ENCODE measurements at regions not wholly inside any gene's neighbourhood (a gene's known extent, or its start where the extent isn't known, plus 50 kb on each side); places are given as distances from the start of the nearest gene placed in this dataset.

DNA sequence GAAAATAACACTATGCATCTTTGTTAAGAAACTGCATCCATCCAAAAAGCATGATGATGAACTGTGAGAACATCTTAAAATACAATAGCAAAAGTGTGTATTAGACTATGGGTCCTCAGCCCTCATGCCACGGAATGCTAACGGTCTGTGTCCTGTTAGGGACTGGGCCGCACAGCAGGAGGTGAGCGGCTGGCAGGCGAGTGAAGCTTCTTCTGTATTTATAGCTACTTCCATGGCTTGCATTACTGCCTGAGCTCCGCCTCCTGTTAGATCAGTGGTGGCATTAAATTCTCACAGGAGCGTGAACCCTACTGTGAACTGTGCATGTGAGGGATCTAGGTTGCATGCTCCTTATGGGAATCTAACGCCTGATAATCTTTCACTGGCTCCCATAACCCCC lies 129.8 kb downstream of the NXNL2 start:
- H3K9ac ChIP-seq (replicated peaks; ENCODE audit: extremely low read depth, insufficient read depth, low read length) = no peak overlapping the region
- H3K27me3 ChIP-seq (ENCODE audit: control insufficient read depth in 2 of 2, insufficient read depth in 2 of 2, low read length in 2 of 2) = no peaks in the 10 kb centered on the region
- no peak overlapping the region for H3K4me2 ChIP-seq (ENCODE audit: insufficient read depth, low read length)
- no peaks in the 10 kb centered on the region for H3K4me1 ChIP-seq (ENCODE audit: control insufficient read depth, extremely low read depth, insufficient read depth, low read length)
- no peaks in the 10 kb centered on the region for H3K9me3 ChIP-seq (replicated peaks; ENCODE audit: control insufficient read depth, insufficient read depth, low read length)
- dilution Hi-C loops (cut with MboI; ENCODE audit: extremely low pct_ligation_motif_present, low sequenced_read_pairs) = no loop called here
- TF ChIP-seq POLR2A (IDR thresholded peaks at IDR 0.05; ENCODE audit: low read depth, low read length) (no peak), JUN (IDR thresholded peaks at IDR 0.05; ENCODE audit: borderline replicate concordance, insufficient read depth, insufficient read length, low read depth) (no peak), FOS (IDR thresholded peaks at IDR 0.05; ENCODE audit: borderline replicate concordance, insufficient read depth, low read length) (no peak), EZH2 (IDR thresholded peaks at IDR 0.05; ENCODE audit: borderline replicate concordance, low read depth, low read length, severe bottlenecking) (no peak)
- TF ChIP-seq, protein P1, sequence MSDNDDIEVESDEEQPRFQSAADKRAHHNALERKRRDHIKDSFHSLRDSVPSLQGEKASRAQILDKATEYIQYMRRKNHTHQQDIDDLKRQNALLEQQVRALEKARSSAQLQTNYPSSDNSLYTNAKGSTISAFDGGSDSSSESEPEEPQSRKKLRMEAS (IDR thresholded peaks at IDR 0.05; ENCODE audit: insufficient read depth, insufficient read length) = no peak
- H3K27ac ChIP-seq (ENCODE audit: insufficient read depth, low read depth, low read length) = no peak overlapping the region
- FAIRE-seq (no peak), DNase-seq (ENCODE audit: low read depth, low spot score) (no peak)
- POLR2A ChIA-PET = no interaction called here
- H4K20me1 ChIP-seq (replicated peaks; ENCODE audit: control insufficient read depth, extremely low read depth, insufficient read depth, low read length) = no peaks in the 10 kb centered on the region
- H2AFZ ChIP-seq (ENCODE audit: low read depth, low read length) = no peak overlapping the region
- intact Hi-C loops (cut with micrococcal nuclease) = loop anchor here (5.0 to 10.0 kb wide), 2 partner anchors 240 to 613 kb away; no protein-coding TSS in a partner anchor
- BruUV-seq (replicated peaks) = no TSS peak
- H3K79me2 ChIP-seq (ENCODE audit: control insufficient read depth, insufficient read depth, low read length) = no peaks in the 10 kb centered on the region
- no peaks in the 10 kb centered on the region for H3K36me3 ChIP-seq (ENCODE audit: control insufficient read depth in 2 of 2, extremely low read depth in 1 of 2, insufficient read depth in 2 of 2, low read length in 2 of 2)
- H3K4me3 ChIP-seq (replicated peaks in 1 of 3; ENCODE audit: insufficient read depth in 1 of 3, low read depth in 1 of 3, low read length in 3 of 3) = no peak overlapping the region
- CTCF ChIA-PET = interaction anchor here (1.9 kb wide), 1 partner anchor 336 kb away, joined by 6 read pairs; no protein-coding TSS in a partner anchor
- H3K9me1 ChIP-seq (replicated peaks; ENCODE audit: control insufficient read depth, extremely low read depth, insufficient read depth, low read length) = no peaks in the 10 kb centered on the region

DNA sequence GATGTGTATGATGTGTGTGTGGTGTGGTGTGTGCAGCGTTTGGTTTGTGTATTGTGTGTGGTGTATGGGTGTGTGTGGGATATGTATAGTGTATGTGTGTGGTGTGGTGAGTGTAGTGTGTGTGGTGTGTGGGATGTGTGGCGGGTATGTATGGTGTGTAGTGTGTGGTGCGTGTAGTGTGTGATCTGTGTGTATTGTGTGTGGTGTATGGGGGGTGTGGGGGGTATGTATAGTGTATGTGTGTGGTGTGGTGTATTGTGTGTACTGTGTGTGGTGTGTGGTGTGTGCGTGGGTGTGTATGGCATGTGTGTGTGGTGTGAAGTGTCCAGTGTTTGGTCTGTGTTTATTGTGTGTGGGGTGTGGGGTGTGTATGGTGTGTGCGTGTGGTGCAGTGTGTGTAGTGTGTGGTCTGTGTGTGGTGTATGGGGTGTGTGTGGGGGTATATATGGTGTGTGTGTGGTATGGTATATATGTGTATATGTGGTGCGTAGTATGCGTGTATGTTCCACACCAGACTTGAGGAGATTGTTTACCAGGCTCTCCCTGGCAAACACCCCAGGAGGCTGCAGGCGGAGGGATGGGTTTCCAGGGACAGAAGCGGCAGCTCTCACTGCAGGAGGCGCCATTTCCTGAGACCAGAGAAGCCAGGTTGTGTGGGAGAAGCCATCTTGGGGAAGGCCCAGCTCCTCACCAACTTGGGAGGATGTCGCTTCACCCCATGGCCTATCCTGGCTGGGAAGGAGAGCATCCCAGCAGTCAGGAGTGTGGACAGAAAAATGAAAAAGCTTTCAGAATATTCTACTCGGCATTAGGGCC lies 138.1 kb downstream of the NXNL2 start:
- no peak overlapping the region for H3K9ac ChIP-seq (replicated peaks; ENCODE audit: extremely low read depth, insufficient read depth, low read length)
- BruUV-seq (replicated peaks) = no TSS peak
- dilution Hi-C loops (cut with MboI; ENCODE audit: extremely low pct_ligation_motif_present, low sequenced_read_pairs) (no loop called here), intact Hi-C loops (cut with micrococcal nuclease) (no loop called here)
- ChIA-PET POLR2A (no interaction called here), CTCF (interaction anchor here (1.1 kb wide), 1 partner anchor 11 kb away, joined by 3 read pairs; no protein-coding TSS in a partner anchor)
- H4K20me1 ChIP-seq (replicated peaks; ENCODE audit: control insufficient read depth, extremely low read depth, insufficient read depth, low read length) = no peaks in the 10 kb centered on the region
- TF ChIP-seq EZH2 (IDR thresholded peaks at IDR 0.05; ENCODE audit: borderline replicate concordance, low read depth, low read length, severe bottlenecking) (no peak), JUN (IDR thresholded peaks at IDR 0.05; ENCODE audit: borderline replicate concordance, insufficient read depth, insufficient read length, low read depth) (no peak), MYC (IDR thresholded peaks at IDR 0.05; ENCODE audit: low read depth, low read length) (no peak), GATA2 (IDR thresholded peaks at IDR 0.05; ENCODE audit: insufficient read depth, insufficient read length, low read depth, low read length) (no peak), POLR2A (IDR thresholded peaks at IDR 0.05; ENCODE audit: low read depth, low read length) (no peak), POLR2AphosphoS5 (IDR thresholded peaks at IDR 0.05; ENCODE audit: insufficient read depth, low read depth, low read length) (no peak), FOS (IDR thresholded peaks at IDR 0.05; ENCODE audit: borderline replicate concordance, insufficient read depth, low read length) (no peak)
- TF ChIP-seq, protein P2, sequence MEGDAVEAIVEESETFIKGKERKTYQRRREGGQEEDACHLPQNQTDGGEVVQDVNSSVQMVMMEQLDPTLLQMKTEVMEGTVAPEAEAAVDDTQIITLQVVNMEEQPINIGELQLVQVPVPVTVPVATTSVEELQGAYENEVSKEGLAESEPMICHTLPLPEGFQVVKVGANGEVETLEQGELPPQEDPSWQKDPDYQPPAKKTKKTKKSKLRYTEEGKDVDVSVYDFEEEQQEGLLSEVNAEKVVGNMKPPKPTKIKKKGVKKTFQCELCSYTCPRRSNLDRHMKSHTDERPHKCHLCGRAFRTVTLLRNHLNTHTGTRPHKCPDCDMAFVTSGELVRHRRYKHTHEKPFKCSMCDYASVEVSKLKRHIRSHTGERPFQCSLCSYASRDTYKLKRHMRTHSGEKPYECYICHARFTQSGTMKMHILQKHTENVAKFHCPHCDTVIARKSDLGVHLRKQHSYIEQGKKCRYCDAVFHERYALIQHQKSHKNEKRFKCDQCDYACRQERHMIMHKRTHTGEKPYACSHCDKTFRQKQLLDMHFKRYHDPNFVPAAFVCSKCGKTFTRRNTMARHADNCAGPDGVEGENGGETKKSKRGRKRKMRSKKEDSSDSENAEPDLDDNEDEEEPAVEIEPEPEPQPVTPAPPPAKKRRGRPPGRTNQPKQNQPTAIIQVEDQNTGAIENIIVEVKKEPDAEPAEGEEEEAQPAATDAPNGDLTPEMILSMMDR (IDR thresholded peaks at IDR 0.05; ENCODE audit: extremely low read depth in 1 of 2, insufficient read depth in 1 of 2, low read depth in 1 of 2, low read length in 2 of 2) = no peak
- TF ChIP-seq, protein P1 (IDR thresholded peaks at IDR 0.05; ENCODE audit: insufficient read depth, insufficient read length) = no peak
- H3K9me1 ChIP-seq (replicated peaks; ENCODE audit: control insufficient read depth, extremely low read depth, insufficient read depth, low read length) = no peaks in the 10 kb centered on the region
- no peak overlapping the region for H3K4me3 ChIP-seq (replicated peaks in 1 of 3; ENCODE audit: insufficient read depth in 1 of 3, low read depth in 1 of 3, low read length in 3 of 3)
- H3K79me2 ChIP-seq (ENCODE audit: control insufficient read depth, insufficient read depth, low read length) = no peaks in the 10 kb centered on the region
- H3K27ac ChIP-seq (ENCODE audit: insufficient read depth, low read depth, low read length) = no peak overlapping the region
- FAIRE-seq (no peak), DNase-seq (ENCODE audit: low read depth, low spot score) (no peak)
- H3K4me1 ChIP-seq (ENCODE audit: control insufficient read depth, extremely low read depth, insufficient read depth, low read length) = no peaks in the 10 kb centered on the region
- H2AFZ ChIP-seq (ENCODE audit: low read depth, low read length) = no peak overlapping the region
- H3K27me3 ChIP-seq (ENCODE audit: control insufficient read depth in 2 of 2, insufficient read depth in 2 of 2, low read length in 2 of 2) = no peaks in the 10 kb centered on the region
- H3K36me3 ChIP-seq (ENCODE audit: control insufficient read depth in 2 of 2, extremely low read depth in 1 of 2, insufficient read depth in 2 of 2, low read length in 2 of 2) = no peaks in the 10 kb centered on the region
- no peak overlapping the region for H3K4me2 ChIP-seq (ENCODE audit: insufficient read depth, low read length)
- no peaks in the 10 kb centered on the region for H3K9me3 ChIP-seq (replicated peaks; ENCODE audit: control insufficient read depth, insufficient read depth, low read length)

Data from endothelial cell of umbilical vein (primary cell).